SK-N-SH treated with all-trans-retinoic acid at 6 μM for 48 hours (cell line): ENCODE measurements at regions not wholly inside any gene's neighbourhood (a gene's known extent, or its start where the extent isn't known, plus 50 kb on each side); places are given as distances from the start of the nearest gene placed in this dataset.

ENCODE experiments used
- BACH2 ChIP-seq: fragments of 250-450 bp; sonication (Bioruptor Pico); IDR thresholded peaks from 2 replicates; pipeline ENCODE4 v1.9.0; 2021; ENCODE audit warnings: mild to moderate bottlenecking, borderline replicate concordance
- ISL1 ChIP-seq: fragments of 250-450 bp; sonication (Bioruptor Pico); IDR thresholded peaks from 2 replicates; pipeline ENCODE4 v2.1.2; 2022; ENCODE audit warnings: mild to moderate bottlenecking, moderate library complexity
- TCF4 ChIP-seq: fragments of 250-450 bp; sonication (Bioruptor Pico); IDR thresholded peaks from 2 replicates; pipeline ENCODE4 v1.8.0; 2021; ENCODE audit warnings: mild to moderate bottlenecking, moderate library complexity, borderline replicate concordance
- ZFP3 ChIP-seq: fragments of 250-450 bp; sonication (Bioruptor Pico); IDR thresholded peaks from 2 replicates; pipeline ENCODE4 v1.5.0; 2020; ENCODE audit warnings: mild to moderate bottlenecking, moderate library complexity

GRCh38 chr10:75293446-75293820, 57.7 kb upstream of the COMTD1 start:
- TF ChIP-seq ISL1 (CRISPR knock-in tag) (no peak), BACH2 (CRISPR knock-in tag) (no peak), TCF4 (CRISPR knock-in tag) (no peak), ZFP3 (CRISPR knock-in tag) (no peak)
